GM19238 (cell line): ENCODE measurements at regions not wholly inside any gene's neighbourhood (a gene's known extent, or its start where the extent isn't known, plus 50 kb on each side); places are given as distances from the start of the nearest gene placed in this dataset.

Source experiments
- DNase-seq: peaks from one replicate; pipeline ENCODE4 v3.0.0; 2011; ENCODE audit warnings: low spot score; ENCODE audit not compliant: insufficient read length

- no peak for DNase-seq
Measured at GRCh38 chr2:67516899-67517530, 119.9 kb downstream of the ETAA1 start.

GRCh38 chr2:67522148-67522547, 125.0 kb downstream of the ETAA1 start:
- DNase-seq = no peak

GRCh38 chr2:67524213-67524612, 127.1 kb downstream of the ETAA1 start:
- no peak for DNase-seq

- no peak for DNase-seq
Measured at GRCh38 chr2:67524777-67525176, 127.6 kb downstream of the ETAA1 start.

GRCh38 chr2:67526283-67526682, 129.2 kb downstream of the ETAA1 start:
- no peak for DNase-seq

- no peak for DNase-seq
Measured at GRCh38 chr2:67528320-67528719, 131.2 kb downstream of the ETAA1 start.

- no peak for DNase-seq
Measured at GRCh38 chr2:67532387-67532786, 135.3 kb downstream of the ETAA1 start.

GRCh38 chr2:67534745-67535144, 137.6 kb downstream of the ETAA1 start:
- no peak for DNase-seq

GRCh38 chr2:67540962-67541361, 143.8 kb downstream of the ETAA1 start:
- no peak for DNase-seq

GRCh38 chr2:67544286-67544685, 147.2 kb downstream of the ETAA1 start:
- no peak for DNase-seq

GRCh38 chr2:67548317-67549201, 151.4 kb downstream of the ETAA1 start:
- no peak for DNase-seq

GRCh38 chr2:67559156-67559555, 162.0 kb downstream of the ETAA1 start:
- DNase-seq = no peak

- no peak for DNase-seq
Measured at GRCh38 chr2:67560771-67561456, 163.8 kb downstream of the ETAA1 start.

- no peak for DNase-seq
Measured at GRCh38 chr2:67561457-67561965, 164.4 kb downstream of the ETAA1 start.

- no peak for DNase-seq
Measured at GRCh38 chr2:67564076-67564475, 166.9 kb downstream of the ETAA1 start.

- DNase-seq = no peak
Measured at GRCh38 chr2:67564626-67565025, 167.5 kb downstream of the ETAA1 start.

GRCh38 chr2:67565262-67565661, 168.1 kb downstream of the ETAA1 start:
- DNase-seq = no peak

GRCh38 chr2:67565761-67566160, 168.6 kb downstream of the ETAA1 start:
- no peak for DNase-seq

GRCh38 chr2:67566285-67566684, 169.2 kb downstream of the ETAA1 start:
- no peak for DNase-seq

- DNase-seq = no peak
Measured at GRCh38 chr2:67566958-67567635, 170.0 kb downstream of the ETAA1 start.

GRCh38 chr2:67567886-67568285, 170.8 kb downstream of the ETAA1 start:
- no peak for DNase-seq
